GM20431 (cell line): ENCODE measurements at regions not wholly inside any gene's neighbourhood (a gene's known extent, or its start where the extent isn't known, plus 50 kb on each side); places are given as distances from the start of the nearest gene placed in this dataset.
"Not testable (repeated sequence)": the region's sequence is repeated elsewhere in the genome, so short reads cannot be mapped to it uniquely, and the experiment has no call there.

ENCODE experiments used
- in situ Hi-C: fragments of 300-500 bp; cut with MseI, MboI; formaldehyde crosslinking; loops from one replicate; pipeline ENCODE4 v1.15.0; 2020; ENCODE audit warnings: low sequenced_read_pairs; ENCODE audit not compliant: unreplicated experiment

GRCh38 chr14:58750321-58751269 lies 112.8 kb downstream of the DACT1 start:
- in situ Hi-C loops: no loop called here

- in situ Hi-C loops: no loop called here
Observed at GRCh38 chr14:58751788-58752187, 114.0 kb downstream of the DACT1 start.

DNA sequence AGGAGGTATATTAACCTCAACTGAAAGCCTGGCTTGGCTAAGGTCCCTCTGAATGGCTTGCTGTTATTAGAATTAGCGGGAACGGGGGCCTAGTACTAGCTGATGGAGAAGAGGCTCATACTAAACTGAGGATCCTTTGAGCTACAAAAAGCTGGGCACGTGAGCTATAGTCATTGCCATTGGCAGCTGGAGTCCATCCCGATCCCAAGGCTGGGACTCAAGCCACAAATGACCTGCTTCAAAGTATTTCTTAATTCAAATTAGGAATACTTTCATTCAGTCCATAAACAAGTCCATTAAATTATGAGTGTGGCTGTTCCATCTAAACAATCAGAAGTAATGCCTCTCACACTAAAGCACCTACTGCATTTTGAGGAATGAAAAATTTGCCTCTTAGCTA lies 114.5 kb downstream of the DACT1 start:
- in situ Hi-C loops: no loop called here

GRCh38 chr14:58752771-58753201 lies 115.0 kb downstream of the DACT1 start:
- in situ Hi-C loops: no loop called here

GRCh38 chr14:58755031-58755925 lies 117.5 kb downstream of the DACT1 start:
- in situ Hi-C loops: no loop called here

- in situ Hi-C loops: no loop called here
Observed at GRCh38 chr14:58760121-58760520, 122.4 kb downstream of the DACT1 start.

GRCh38 chr14:58762629-58763028 lies 124.9 kb downstream of the DACT1 start:
- in situ Hi-C loops: no loop called here

GRCh38 chr14:58763210-58763609 lies 125.4 kb downstream of the DACT1 start:
- in situ Hi-C loops: no loop called here

- in situ Hi-C loops: no loop called here
Observed at GRCh38 chr14:58765418-58765831, 127.7 kb downstream of the DACT1 start.

GRCh38 chr14:58765843-58766242 lies 128.1 kb downstream of the DACT1 start:
- in situ Hi-C loops: no loop called here

DNA sequence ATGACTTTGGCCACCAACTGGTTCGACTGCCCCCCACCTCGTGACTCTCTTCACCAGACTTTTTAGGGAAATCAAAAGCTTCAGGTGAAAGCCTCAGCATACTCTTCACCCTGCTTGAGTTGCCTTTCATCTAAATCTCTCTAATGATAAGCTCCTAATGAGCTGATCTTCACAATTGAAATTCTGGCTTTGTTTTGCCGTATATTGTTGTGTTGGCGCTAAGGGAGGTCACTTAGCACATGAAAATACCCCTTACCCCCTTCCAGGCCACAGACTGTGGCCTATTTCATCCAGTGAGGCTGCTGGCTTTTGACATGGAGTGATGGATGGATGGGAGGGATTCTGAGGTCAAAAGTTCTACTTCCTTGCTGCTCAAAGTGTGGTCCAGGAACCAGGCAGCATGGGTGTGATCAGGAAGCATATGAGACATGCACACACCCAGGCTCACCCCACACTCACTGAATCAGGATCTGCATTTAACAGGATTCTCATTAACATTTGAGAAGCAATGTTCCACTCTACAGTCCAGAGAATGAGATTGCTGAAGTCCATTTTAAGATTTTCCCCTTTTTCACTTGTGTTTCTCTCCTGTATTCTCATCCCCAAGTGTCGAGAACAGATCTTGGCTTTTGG lies 131.4 kb downstream of the DACT1 start:
- in situ Hi-C loops: no loop called here

DNA sequence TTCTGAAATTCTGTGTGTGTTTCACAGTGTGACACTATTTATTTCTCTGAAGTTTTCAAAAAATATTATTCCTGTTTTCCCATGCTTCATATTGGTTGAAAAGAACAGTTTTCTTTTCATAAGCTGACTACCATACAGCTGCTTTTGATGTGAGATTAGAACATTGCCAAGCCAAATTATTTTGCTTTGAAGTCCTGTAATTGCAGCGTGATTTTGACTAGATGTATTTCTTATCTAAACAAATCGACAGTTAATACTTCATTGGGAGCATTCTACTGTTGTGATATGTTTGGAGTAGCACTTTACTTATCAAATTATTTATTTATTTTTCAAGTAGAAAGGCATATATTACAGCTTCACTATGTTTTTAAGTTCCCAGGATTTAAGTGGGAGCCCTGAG lies 132.0 kb downstream of the DACT1 start:
- in situ Hi-C loops: no loop called here

GRCh38 chr14:58770491-58770982 lies 132.8 kb downstream of the DACT1 start:
- in situ Hi-C loops: no loop called here

- in situ Hi-C loops: no loop called here
Observed at GRCh38 chr14:58771016-58771415, 133.3 kb downstream of the DACT1 start.

GRCh38 chr14:58772116-58772515 lies 134.4 kb downstream of the DACT1 start:
- in situ Hi-C loops: no loop called here

GRCh38 chr14:58772794-58773620 lies 135.2 kb downstream of the DACT1 start:
- in situ Hi-C loops: no loop called here

DNA sequence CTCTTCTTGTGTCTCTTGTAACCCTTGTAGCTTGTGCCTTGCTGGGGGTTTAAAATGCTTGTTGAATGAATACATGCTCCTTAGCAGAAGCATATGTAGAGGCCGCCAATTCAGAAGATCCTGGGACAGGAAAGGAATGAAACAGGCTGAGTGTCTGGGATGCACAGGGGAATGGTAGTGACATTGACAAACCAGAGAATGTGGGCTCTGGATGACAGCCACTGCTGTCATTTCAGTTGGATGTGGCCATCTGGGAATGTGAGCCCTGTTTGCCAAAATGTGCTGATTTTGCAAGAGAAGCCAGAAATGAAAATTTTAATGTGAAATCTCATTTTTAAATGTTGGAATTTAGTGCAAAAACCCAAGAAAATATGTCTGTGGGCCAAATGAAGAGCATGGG lies 136.8 kb downstream of the DACT1 start:
- in situ Hi-C loops: no loop called here

DNA sequence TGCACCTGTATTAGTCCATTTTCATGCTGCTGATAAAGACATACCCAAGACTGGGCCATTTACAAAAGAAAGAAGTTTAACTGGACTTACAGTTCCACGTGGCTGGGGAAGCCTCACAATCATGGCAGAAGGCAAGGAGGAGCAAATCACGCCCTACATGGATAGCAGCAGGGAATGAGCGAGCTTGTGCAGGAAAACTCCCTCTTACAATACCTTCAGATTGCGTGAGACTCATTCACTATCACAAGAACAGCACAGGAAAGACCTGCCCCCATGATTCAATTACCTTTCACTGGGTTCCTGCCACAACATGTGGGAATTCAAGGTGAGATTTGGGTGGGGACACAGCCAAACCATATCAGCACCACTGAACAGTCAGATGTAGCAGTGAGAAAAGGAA lies 137.4 kb downstream of the DACT1 start:
- in situ Hi-C loops: not testable (repeated sequence)

GRCh38 chr14:58776516-58776915 lies 138.8 kb downstream of the DACT1 start:
- in situ Hi-C loops: no loop called here
